PFSK-1 (cell line): ENCODE measurements at regions not wholly inside any gene's neighbourhood (a gene's known extent, or its start where the extent isn't known, plus 50 kb on each side); places are given as distances from the start of the nearest gene placed in this dataset.

Source experiments
- POLR2AphosphoS5 ChIP-seq: IDR thresholded peaks from 2 replicates; pipeline ENCODE4 v1.6.1; 2012; ENCODE audit warnings: low read depth, mild to moderate bottlenecking, control low read depth, low read length, moderate library complexity
- TF ChIP-seq, protein P1 (sequence below), 2 experiments: IDR thresholded peaks; 2 replicates each; pipeline versions ENCODE4 v1.6.1 to v1.8.0; 2011 to 2012; ENCODE audit warnings: low read depth in 2 of 2, low read length in 2 of 2, control low read depth in 1 of 2, inconsistent platforms in 1 of 2, mild to moderate bottlenecking in 1 of 2, moderate library complexity in 1 of 2; ENCODE audit not compliant: insufficient read depth in 1 of 2

DNA sequence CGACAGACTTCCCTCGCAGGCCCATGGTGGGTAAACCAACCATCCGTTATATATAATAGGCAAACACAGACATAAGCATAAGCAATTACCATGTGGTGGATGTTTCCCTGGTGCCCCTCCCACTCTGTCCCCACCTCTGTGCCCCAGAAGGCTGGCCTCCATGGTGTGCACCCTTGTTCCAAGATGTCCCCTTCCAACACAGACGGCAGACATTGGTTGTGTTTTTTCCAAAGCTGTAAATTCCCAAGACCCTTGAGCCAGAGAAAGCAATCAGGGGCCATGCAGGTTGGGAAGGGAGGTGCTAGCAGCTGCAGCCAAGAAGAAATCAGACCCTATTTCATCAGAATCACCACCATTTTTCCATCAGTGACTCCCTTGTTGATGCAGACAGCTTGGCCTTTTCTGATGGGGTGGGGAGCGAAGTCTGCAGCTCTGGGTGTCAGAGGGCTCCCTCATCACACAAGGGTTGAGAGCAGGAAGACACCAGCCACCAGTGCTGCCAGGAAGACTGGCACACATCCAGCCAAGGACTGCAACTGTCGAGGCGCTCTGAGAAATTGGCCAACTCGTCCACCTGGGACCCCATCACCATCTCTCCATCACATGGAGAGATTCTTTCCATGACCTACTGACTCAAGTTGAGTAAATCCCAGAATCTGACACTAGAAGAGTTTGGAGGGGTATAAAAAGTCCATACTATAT, 86.8 kb upstream of the CHST15 start:
- TF ChIP-seq POLR2AphosphoS5, result no peak
- TF ChIP-seq, protein P1, sequence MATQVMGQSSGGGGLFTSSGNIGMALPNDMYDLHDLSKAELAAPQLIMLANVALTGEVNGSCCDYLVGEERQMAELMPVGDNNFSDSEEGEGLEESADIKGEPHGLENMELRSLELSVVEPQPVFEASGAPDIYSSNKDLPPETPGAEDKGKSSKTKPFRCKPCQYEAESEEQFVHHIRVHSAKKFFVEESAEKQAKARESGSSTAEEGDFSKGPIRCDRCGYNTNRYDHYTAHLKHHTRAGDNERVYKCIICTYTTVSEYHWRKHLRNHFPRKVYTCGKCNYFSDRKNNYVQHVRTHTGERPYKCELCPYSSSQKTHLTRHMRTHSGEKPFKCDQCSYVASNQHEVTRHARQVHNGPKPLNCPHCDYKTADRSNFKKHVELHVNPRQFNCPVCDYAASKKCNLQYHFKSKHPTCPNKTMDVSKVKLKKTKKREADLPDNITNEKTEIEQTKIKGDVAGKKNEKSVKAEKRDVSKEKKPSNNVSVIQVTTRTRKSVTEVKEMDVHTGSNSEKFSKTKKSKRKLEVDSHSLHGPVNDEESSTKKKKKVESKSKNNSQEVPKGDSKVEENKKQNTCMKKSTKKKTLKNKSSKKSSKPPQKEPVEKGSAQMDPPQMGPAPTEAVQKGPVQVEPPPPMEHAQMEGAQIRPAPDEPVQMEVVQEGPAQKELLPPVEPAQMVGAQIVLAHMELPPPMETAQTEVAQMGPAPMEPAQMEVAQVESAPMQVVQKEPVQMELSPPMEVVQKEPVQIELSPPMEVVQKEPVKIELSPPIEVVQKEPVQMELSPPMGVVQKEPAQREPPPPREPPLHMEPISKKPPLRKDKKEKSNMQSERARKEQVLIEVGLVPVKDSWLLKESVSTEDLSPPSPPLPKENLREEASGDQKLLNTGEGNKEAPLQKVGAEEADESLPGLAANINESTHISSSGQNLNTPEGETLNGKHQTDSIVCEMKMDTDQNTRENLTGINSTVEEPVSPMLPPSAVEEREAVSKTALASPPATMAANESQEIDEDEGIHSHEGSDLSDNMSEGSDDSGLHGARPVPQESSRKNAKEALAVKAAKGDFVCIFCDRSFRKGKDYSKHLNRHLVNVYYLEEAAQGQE (IDR thresholded peaks at IDR 0.05; ENCODE audit: insufficient read depth in 1 of 2, low read depth in 2 of 2, low read length in 2 of 2), result no peak
